Fibroblast of the aortic adventitia (primary cell): ENCODE measurements at regions not wholly inside any gene's neighbourhood (a gene's known extent, or its start where the extent isn't known, plus 50 kb on each side); places are given as distances from the start of the nearest gene placed in this dataset.

Source experiments
- DNase-seq: peaks from one replicate; pipeline ENCODE4 v3.0.0-alpha.2; 2010; ENCODE audit warnings: low read depth
- H3K4me3 ChIP-seq: 2 replicates; pipeline ENCODE4 v1.5.1; 2011; ENCODE audit warnings: low read depth, mild to moderate bottlenecking, control low read depth, low read length, moderate library complexity
- CTCF ChIP-seq: IDR thresholded peaks from 2 replicates; pipeline ENCODE4 v1.5.1; 2011; ENCODE audit warnings: mild to moderate bottlenecking, low read length, control low read depth, inconsistent platforms; ENCODE audit not compliant: insufficient read depth

DNA sequence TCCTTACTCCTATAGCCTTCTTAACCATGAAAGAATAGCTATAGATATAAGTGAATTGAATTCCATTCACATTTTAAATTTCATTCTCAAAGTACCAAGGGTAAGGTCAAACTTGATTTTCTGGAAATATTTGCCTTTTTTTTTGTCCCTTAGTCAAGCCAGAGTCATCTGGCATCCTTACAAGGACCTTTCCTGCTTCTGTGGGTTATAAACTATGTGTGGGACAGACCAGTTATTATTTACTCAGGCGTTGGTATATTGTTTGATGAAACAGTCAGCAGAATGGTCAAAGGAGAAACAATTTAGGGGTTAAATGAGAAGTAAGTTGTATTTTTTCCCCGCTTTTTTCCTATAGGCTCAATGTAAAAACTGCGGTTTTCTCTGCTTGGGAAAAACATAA, 1103.2 kb upstream of the ZEB2 start:
- no peak for TF ChIP-seq CTCF
- DNase-seq: peak; percentile 67

GRCh38 chr2:145622285-145622684, 1102.4 kb upstream of the ZEB2 start:
- no peak for TF ChIP-seq CTCF
- no peak for DNase-seq
- H3K4me3 ChIP-seq: no peak overlapping the region

More for the DNA sequence above, 1103.2 kb upstream of the ZEB2 start:
- H3K4me3 ChIP-seq: no peak overlapping the region

- peak; percentile 59 for DNase-seq
- no peak overlapping the region for H3K4me3 ChIP-seq
- no peak for TF ChIP-seq CTCF
Measured at GRCh38 chr2:145617906-145618305, 1098.0 kb upstream of the ZEB2 start.

DNA sequence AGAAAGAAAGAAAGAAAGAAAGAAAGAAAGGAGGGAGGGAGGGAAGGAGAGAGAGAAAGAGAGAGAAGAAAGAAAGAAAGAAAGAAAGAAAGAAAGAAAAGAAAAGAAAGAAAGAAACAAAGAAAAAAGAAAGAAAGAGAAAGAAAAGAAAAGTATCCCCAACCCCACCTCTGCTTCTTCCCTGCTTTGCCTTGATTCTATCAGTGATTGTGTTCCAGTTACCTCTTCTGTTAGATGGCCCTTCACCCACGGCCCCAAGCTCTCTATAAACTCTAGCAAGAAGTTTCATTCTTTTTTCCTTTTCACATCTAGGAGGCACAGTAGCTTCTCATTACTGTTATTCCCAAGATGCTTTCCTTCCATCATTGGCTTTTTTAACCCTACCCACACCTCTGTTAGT, 1097.5 kb upstream of the ZEB2 start:
- no peak for DNase-seq
- no peak overlapping the region for H3K4me3 ChIP-seq
- TF ChIP-seq CTCF: no peak

- DNase-seq: no peak
- H3K4me3 ChIP-seq: no peak overlapping the region
- TF ChIP-seq CTCF: no peak
Measured at GRCh38 chr2:145615626-145616025, 1095.7 kb upstream of the ZEB2 start.

GRCh38 chr2:145609951-145610350, 1090.0 kb upstream of the ZEB2 start:
- H3K4me3 ChIP-seq: no peak overlapping the region
- DNase-seq: no peak
- TF ChIP-seq CTCF: no peak

- TF ChIP-seq CTCF: no peak
- no peak overlapping the region for H3K4me3 ChIP-seq
- DNase-seq: no peak
Measured at GRCh38 chr2:145601361-145601925, 1081.5 kb upstream of the ZEB2 start.
